Breast epithelium (tissue), 4 donors: ENCODE measurements at regions not wholly inside any gene's neighbourhood (a gene's known extent, or its start where the extent isn't known, plus 50 kb on each side); places are given as distances from the start of the nearest gene placed in this dataset.

Experiments
- DNase-seq, 2 donors: peaks; one replicate each; pipeline ENCODE4 v3.0.0-alpha.2; 2019; ENCODE audit warnings: low spot score in 2 of 2
- H3K27ac ChIP-seq, 2 donors: fragments of 200-600 bp; sonication (generic) in 1 of 2; one replicate each; pipeline ENCODE4 v1.5.1; 2016 to 2019; ENCODE audit warnings: mild to moderate bottlenecking in 1 of 2
- H3K27me3 ChIP-seq, 2 donors: fragments of 200-600 bp; sonication (generic) in 1 of 2; one replicate each; pipeline versions ENCODE4 v1.5.1 to v1.6.0; 2017 to 2019; ENCODE audit warnings: control low read depth in 1 of 2, mild to moderate bottlenecking in 1 of 2
- H3K36me3 ChIP-seq: fragments of 200-600 bp; one replicate; pipeline ENCODE4 v1.5.1; 2019
- H3K4me1 ChIP-seq, 2 donors: fragments of 200-600 bp; sonication (generic); one replicate each; pipeline ENCODE4 v1.5.1; 2016 to 2019; ENCODE audit warnings: control low read depth in 1 of 2
- H3K4me3 ChIP-seq, 3 donors: fragments of 200-600 bp; sonication (generic); 1 replicate in 2 of 3; 2 replicates in 1 of 3; pipeline ENCODE4 v1.5.1; 2016 to 2019; ENCODE audit warnings: mild to moderate bottlenecking in 3 of 3, moderate library complexity in 2 of 3
- H3K9me3 ChIP-seq, 2 donors: fragments of 200-600 bp; sonication (generic) in 1 of 2; one replicate each; pipeline ENCODE4 v1.5.1; 2016 to 2019; ENCODE audit warnings: control low read depth in 1 of 2
- CTCF ChIP-seq, 3 donors: fragments of 450-650 bp; IDR thresholded peaks; one replicate each; pipeline ENCODE4 v1.5.1; 2016 to 2017; ENCODE audit warnings: antibody characterized with exemption in 3 of 3, mild to moderate bottlenecking in 3 of 3, moderate library complexity in 3 of 3
- POLR2A ChIP-seq: fragments of 450-650 bp; IDR thresholded peaks from one replicate; pipeline ENCODE4 v1.6.1; 2016; ENCODE audit warnings: antibody characterized with exemption, mild to moderate bottlenecking, moderate library complexity
- POLR2AphosphoS5 ChIP-seq, 3 donors: sonication (generic); formaldehyde crosslinking; IDR thresholded peaks; one replicate each; pipeline ENCODE4 v1.6.1; 2017; ENCODE audit warnings: antibody characterized with exemption in 3 of 3
- intact Hi-C: fragments of 100-400 bp; cut with DNase I; formaldehyde crosslinking; loops from one replicate; pipeline ENCODE4 v1.15.1; 2023; ENCODE audit warnings: low total_unique reads

- Histone ChIP-seq H3K27ac (no peak overlapping the region), H3K4me1 (no peaks in the 10 kb centered on the region), H3K36me3 (no peaks in the 10 kb centered on the region), H3K27me3 (no peaks in the 10 kb centered on the region), H3K4me3 (no peak overlapping the region), H3K9me3 (no peaks in the 10 kb centered on the region)
- no peak for DNase-seq
- TF ChIP-seq POLR2A (no peak), POLR2AphosphoS5 (IDR thresholded peaks at IDR 0.05) (no peak), CTCF (IDR thresholded peaks at IDR 0.05) (no peak)
- intact Hi-C loops: no loop called here
Observed at GRCh38 chr7:18144166-18144565, 116.5 kb upstream of the PRPS1L1 start.

DNA sequence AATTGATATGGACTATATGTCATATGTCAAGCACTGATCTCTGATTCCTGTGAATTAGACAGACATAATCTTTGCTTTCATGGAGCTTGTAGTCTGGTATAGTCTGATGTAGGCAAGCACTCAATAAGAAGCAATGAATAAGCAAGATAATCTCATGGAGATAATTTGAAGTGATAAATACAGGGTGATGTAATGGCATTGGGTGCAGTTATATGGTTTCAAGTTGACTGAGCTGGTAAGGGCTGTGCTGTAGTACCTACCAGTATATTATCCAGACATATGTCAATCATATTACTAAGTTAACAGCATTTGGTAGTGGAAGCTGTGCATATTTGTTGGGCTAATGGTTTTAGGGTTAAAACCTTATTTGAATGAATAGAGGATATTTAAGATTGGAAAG lies 117.5 kb upstream of the PRPS1L1 start:
- intact Hi-C loops: no loop called here
- H3K27ac ChIP-seq: no peak overlapping the region
- H3K27me3 ChIP-seq: no peaks in the 10 kb centered on the region
- H3K9me3 ChIP-seq: no peaks in the 10 kb centered on the region
- no peaks in the 10 kb centered on the region for H3K4me1 ChIP-seq
- TF ChIP-seq POLR2A: no peak
- TF ChIP-seq CTCF (IDR thresholded peaks at IDR 0.05): no peak
- no peak for TF ChIP-seq POLR2AphosphoS5 (IDR thresholded peaks at IDR 0.05)
- DNase-seq: no peak
- H3K4me3 ChIP-seq: no peak overlapping the region
- no peaks in the 10 kb centered on the region for H3K36me3 ChIP-seq

DNA sequence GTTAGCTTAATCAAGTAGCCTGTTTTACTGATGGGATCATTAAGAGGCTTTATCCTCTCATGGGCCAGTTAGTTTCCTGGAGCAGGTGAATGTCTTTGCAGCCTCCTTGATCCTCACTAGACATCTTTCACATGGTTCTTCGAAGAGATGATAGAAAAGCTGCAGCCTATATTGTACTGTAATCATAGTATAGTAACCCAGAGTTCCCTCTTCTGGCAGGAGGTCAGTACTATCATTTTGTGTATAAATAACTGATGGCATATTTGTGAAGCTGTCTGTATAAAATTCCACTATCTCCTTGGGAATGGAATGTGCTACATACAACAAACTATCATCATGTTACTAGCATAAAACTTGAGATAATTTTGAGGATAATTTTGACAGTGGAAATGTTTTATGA lies 123.8 kb upstream of the PRPS1L1 start:
- H3K4me3 ChIP-seq: no peak overlapping the region
- H3K27me3 ChIP-seq: no peaks in the 10 kb centered on the region
- H3K36me3 ChIP-seq: no peaks in the 10 kb centered on the region
- H3K4me1 ChIP-seq: no peaks in the 10 kb centered on the region
- DNase-seq: no peak
- no peaks in the 10 kb centered on the region for H3K9me3 ChIP-seq
- intact Hi-C loops: no loop called here
- H3K27ac ChIP-seq: no peak overlapping the region
- TF ChIP-seq POLR2AphosphoS5 (IDR thresholded peaks at IDR 0.05) (no peak), POLR2A (no peak), CTCF (IDR thresholded peaks at IDR 0.05) (no peak)

- H3K27ac ChIP-seq: no peak overlapping the region
- H3K9me3 ChIP-seq: no peaks in the 10 kb centered on the region
- DNase-seq: no peak
- intact Hi-C loops: no loop called here
- H3K36me3 ChIP-seq: no peaks in the 10 kb centered on the region
- no peak overlapping the region for H3K4me3 ChIP-seq
- no peak for TF ChIP-seq POLR2AphosphoS5 (IDR thresholded peaks at IDR 0.05)
- TF ChIP-seq CTCF (IDR thresholded peaks at IDR 0.05): no peak
- no peak for TF ChIP-seq POLR2A
- no peaks in the 10 kb centered on the region for H3K27me3 ChIP-seq
- no peaks in the 10 kb centered on the region for H3K4me1 ChIP-seq
Observed at GRCh38 chr7:18153183-18153748, 125.6 kb upstream of the PRPS1L1 start.

- Histone ChIP-seq H3K9me3 (no peaks in the 10 kb centered on the region), H3K27ac (no peak overlapping the region), H3K4me1 (no peaks in the 10 kb centered on the region), H3K27me3 (no peaks in the 10 kb centered on the region), H3K36me3 (no peaks in the 10 kb centered on the region), H3K4me3 (no peak overlapping the region)
- intact Hi-C loops: no loop called here
- no peak for TF ChIP-seq POLR2AphosphoS5 (IDR thresholded peaks at IDR 0.05)
- TF ChIP-seq POLR2A: no peak
- TF ChIP-seq CTCF (IDR thresholded peaks at IDR 0.05): no peak
- no peak for DNase-seq
Observed at GRCh38 chr7:18154726-18155125, 127.1 kb upstream of the PRPS1L1 start.
